ENCODE measurements at regions not wholly inside any gene's neighbourhood (a gene's known extent, or its start where the extent isn't known, plus 50 kb on each side); places are given as distances from the start of the nearest gene placed in this dataset.

- Histone ChIP-seq H3K27me3 (peaks cover 2 to 40% (median 4%) of the 10 kb centered on the region in 3 donors), H3K27ac (no peak overlapping the region), H3K36me3 (no peaks in the 10 kb centered on the region), H3K9me3 (no peaks in the 10 kb centered on the region), H3K4me3 (no peak overlapping the region), H3K4me1 (no peaks in the 10 kb centered on the region)
- intact Hi-C loops (cut with DNase I) = no loop called here
- DNase-seq = no peak
- WGBS, 2 donors = 45 to 52% methylated on average over 17 of the region's 17 CpGs
- TF ChIP-seq CTCF (IDR thresholded peaks at IDR 0.05) = no peak
- TF ChIP-seq POLR2A (IDR thresholded peaks at IDR 0.05) = no peak
- TF ChIP-seq POLR2AphosphoS5 (IDR thresholded peaks at IDR 0.05) = no peak
- no peak for TF ChIP-seq EP300 (IDR thresholded peaks at IDR 0.05)
These were observed 98.7 kb upstream of the SDK2 start for GRCh38 chr17:73742948-73743381.

GRCh38 chr17:73743518-73744201 lies 99.4 kb upstream of the SDK2 start:
- TF ChIP-seq CTCF (IDR thresholded peaks at IDR 0.05) = no peak
- H3K4me3 ChIP-seq = no peak overlapping the region
- no peak for DNase-seq
- intact Hi-C loops (cut with DNase I) = no loop called here
- peaks cover 2 to 33% (median 4%) of the 10 kb centered on the region in 3 donors for H3K27me3 ChIP-seq
- 58 to 69% methylated on average over 8 of the region's 8 CpGs for WGBS, 2 donors
- no peaks in the 10 kb centered on the region for H3K4me1 ChIP-seq
- no peaks in the 10 kb centered on the region for H3K9me3 ChIP-seq
- no peaks in the 10 kb centered on the region for H3K36me3 ChIP-seq
- H3K27ac ChIP-seq = no peak overlapping the region

GRCh38 chr17:73744411-73744810 lies 100.2 kb upstream of the SDK2 start:
- Histone ChIP-seq H3K4me3 (no peak overlapping the region), H3K36me3 (no peaks in the 10 kb centered on the region), H3K27me3 (peaks cover 2 to 29% (median 4%) of the 10 kb centered on the region in 3 donors), H3K4me1 (no peaks in the 10 kb centered on the region), H3K27ac (no peak overlapping the region), H3K9me3 (no peaks in the 10 kb centered on the region)
- no peak for DNase-seq
- 71 to 74% methylated on average over 7 of the region's 7 CpGs for WGBS, 2 donors
- no peak for TF ChIP-seq POLR2AphosphoS5 (IDR thresholded peaks at IDR 0.05)
- TF ChIP-seq CTCF (IDR thresholded peaks at IDR 0.05) = no peak
- no peak for TF ChIP-seq POLR2A (IDR thresholded peaks at IDR 0.05)
- TF ChIP-seq EP300 (IDR thresholded peaks at IDR 0.05) = no peak
- intact Hi-C loops (cut with DNase I) = no loop called here

- H3K9me3 ChIP-seq = no peaks in the 10 kb centered on the region
- TF ChIP-seq POLR2A (IDR thresholded peaks at IDR 0.05) (no peak), POLR2AphosphoS5 (IDR thresholded peaks at IDR 0.05) (no peak), EP300 (IDR thresholded peaks at IDR 0.05) (no peak), CTCF (IDR thresholded peaks at IDR 0.05) (no peak)
- H3K27ac ChIP-seq = no peak overlapping the region
- H3K27me3 ChIP-seq = peaks cover 2 to 25% (median 4%) of the 10 kb centered on the region in 3 donors
- H3K36me3 ChIP-seq = no peaks in the 10 kb centered on the region
- DNase-seq = no peak
- intact Hi-C loops (cut with DNase I) = no loop called here
- no peaks in the 10 kb centered on the region for H3K4me1 ChIP-seq
- H3K4me3 ChIP-seq = no peak overlapping the region
- 60 to 73% methylated on average over 12 of the region's 12 CpGs for WGBS, 2 donors
These were observed 102.2 kb upstream of the SDK2 start for GRCh38 chr17:73746314-73747073.
